PC-3 (cell line): ENCODE measurements at regions not wholly inside any gene's neighbourhood (a gene's known extent, or its start where the extent isn't known, plus 50 kb on each side); places are given as distances from the start of the nearest gene placed in this dataset.

ENCODE experiments used
- ATAC-seq: fragments of 200-7000 bp; cut with Tn5 transposase; 2 replicates; pipeline ENCODE4 v1.9.1; 2020; ENCODE audit warnings: mild to moderate bottlenecking, moderate library complexity
- BruUV-seq: library from RNA; stranded (reverse); fragments of 400-500 nt; replicated peaks from 2 replicates; lab custom pipeline; 2021; lab: Mats Ljungman, UMichigan
- CTCF ChIA-PET: fragments of 300-600 bp; sonication (Branson Sonifier 250); formaldehyde crosslinking; loops from one replicate; lab custom pipeline; 2022; ENCODE audit warnings: antibody characterized with exemption; lab: Charles Lee
- POLR2A ChIA-PET: fragments of 300-600 bp; sonication (Branson Sonifier 250); formaldehyde crosslinking; loops from one replicate; lab custom pipeline; 2022; ENCODE audit warnings: antibody characterized with exemption; ENCODE audit not compliant: unreplicated experiment; lab: Charles Lee
- DNase-seq: peaks from one replicate; pipeline ENCODE4 v3.0.0-alpha.2; 2015
- H2AFZ ChIP-seq: fragments of 300-600 bp; sonication (generic); 2 replicates; pipeline ENCODE4 v1.6.0; 2016; ENCODE audit warnings: antibody characterized with exemption, low read length
- H3F3A ChIP-seq: fragments of 300-600 bp; sonication (generic); one replicate; pipeline ENCODE4 v1.6.0; 2017; ENCODE audit warnings: antibody characterized with exemption, low read length, control low read depth, mild to moderate bottlenecking; ENCODE audit not compliant: unreplicated experiment
- H3K27ac ChIP-seq: fragments of 300-600 bp; sonication (generic); 2 replicates; pipeline ENCODE4 v1.5.1; 2016; ENCODE audit warnings: mild to moderate bottlenecking, low read length
- H3K27me3 ChIP-seq: fragments of 300-600 bp; sonication (generic); 2 replicates; pipeline ENCODE4 v1.6.1; 2016; ENCODE audit warnings: low read length, mixed read lengths
- H3K36me3 ChIP-seq: fragments of 300-600 bp; sonication (generic); 2 replicates; pipeline ENCODE4 v1.6.1; 2016; ENCODE audit warnings: low read depth, mixed run types, low read length, mixed read lengths
- H3K4me1 ChIP-seq: fragments of 300-600 bp; sonication (generic); 2 replicates; pipeline ENCODE4 v1.5.1; 2016; ENCODE audit warnings: low read length; ENCODE audit not compliant: insufficient read depth
- H3K4me2 ChIP-seq: fragments of 300-600 bp; sonication (generic); 2 replicates; pipeline ENCODE4 v1.6.0; 2016; ENCODE audit warnings: low read length
- H3K4me3 ChIP-seq: fragments of 300-600 bp; sonication (generic); 2 replicates; pipeline ENCODE4 v1.5.1; 2016; ENCODE audit warnings: mild to moderate bottlenecking, low read length, mixed read lengths
- H3K79me2 ChIP-seq: fragments of 300-600 bp; sonication (generic); 2 replicates; pipeline ENCODE4 v1.6.1; 2017; ENCODE audit warnings: low read length, mixed read lengths
- H3K9ac ChIP-seq: fragments of 300-600 bp; sonication (generic); 2 replicates; pipeline ENCODE4 v1.6.0; 2016; ENCODE audit warnings: mild to moderate bottlenecking, low read length
- H3K9me2 ChIP-seq: fragments of 300-600 bp; sonication (generic); replicated peaks from 2 replicates; pipeline ENCODE4 v1.6.1; 2016; ENCODE audit warnings: mixed run types, low read length, mixed read lengths
- H3K9me3 ChIP-seq: fragments of 300-600 bp; sonication (generic); 2 replicates; pipeline ENCODE4 v1.6.1; 2016; ENCODE audit warnings: low read length, mixed read lengths
- H4K20me1 ChIP-seq: fragments of 300-600 bp; sonication (generic); 2 replicates; pipeline ENCODE4 v1.6.1; 2016; ENCODE audit warnings: low read length, mixed read lengths
- EZH2 ChIP-seq: fragments of 300-600 bp; sonication (generic); IDR thresholded peaks from one replicate; pipeline ENCODE4 v1.6.1; 2017; ENCODE audit warnings: antibody characterized with exemption, mild to moderate bottlenecking, low read length; ENCODE audit not compliant: unreplicated experiment
- EZH2phosphoT487 ChIP-seq: fragments of 300-600 bp; sonication (generic); IDR thresholded peaks from 2 replicates; pipeline ENCODE4 v1.6.1; 2018; ENCODE audit warnings: mild to moderate bottlenecking, antibody characterized with exemption, low read length, borderline replicate concordance
- intact Hi-C: fragments of 100-400 bp; cut with micrococcal nuclease; formaldehyde crosslinking; loops from 2 replicates; pipeline ENCODE4 v1.9.0; 2023
- TF ChIP-seq, protein P1 (sequence below): fragments of 300-600 bp; sonication (generic); conservative IDR thresholded peaks from 2 replicates; pipeline ENCODE4 v1.5.1; 2017; ENCODE audit warnings: antibody characterized with exemption, low read depth, mild to moderate bottlenecking, low read length

DNA sequence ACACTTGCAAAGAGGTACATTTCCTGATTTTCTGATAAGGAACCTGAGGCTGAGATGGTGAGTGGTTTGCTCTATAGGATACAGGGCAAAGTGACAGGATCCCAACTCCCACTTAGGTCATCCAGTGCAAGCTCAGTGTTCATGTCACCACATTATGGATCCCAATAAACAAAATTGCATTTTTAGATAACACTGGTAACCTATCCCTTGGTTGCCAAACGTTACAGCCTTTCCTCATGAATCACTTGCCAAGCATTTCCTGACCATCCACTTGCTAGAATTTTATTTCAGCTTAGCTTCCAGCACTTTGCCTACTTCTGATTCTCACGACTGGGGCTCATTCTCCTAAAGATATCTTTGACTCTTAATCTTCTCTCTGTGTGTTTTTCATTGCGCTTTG lies 131.4 kb upstream of the ODAD2 start:
- POLR2A ChIA-PET = no interaction called here
- Histone ChIP-seq H3K4me3 (no peak overlapping the region), H3F3A (no peaks in the 10 kb centered on the region), H2AFZ (no peak overlapping the region), H4K20me1 (no peaks in the 10 kb centered on the region), H3K4me1 (peaks cover 24% of the 10 kb centered on the region), H3K9me2 (no peaks in the 10 kb centered on the region), H3K27ac (peak overlapping the region; percentile 66), H3K4me2 (peak overlapping the region; percentile 71), H3K9me3 (no peaks in the 10 kb centered on the region), H3K9ac (peak overlapping the region; percentile 27; the same call in 1 of the 2 replicates), H3K36me3 (no peaks in the 10 kb centered on the region; the same call in 1 of the 2 replicates), H3K27me3 (no peaks in the 10 kb centered on the region), H3K79me2 (no peaks in the 10 kb centered on the region)
- no TSS peak for BruUV-seq
- intact Hi-C loops = loop anchor here (5.0 kb wide), 1 partner anchor 133 kb away; the partner anchor contains the start of gene ODAD2
- ATAC-seq (peak; percentile 78), DNase-seq (peak; percentile 68)
- CTCF ChIA-PET = no interaction called here
- TF ChIP-seq, protein P1, sequence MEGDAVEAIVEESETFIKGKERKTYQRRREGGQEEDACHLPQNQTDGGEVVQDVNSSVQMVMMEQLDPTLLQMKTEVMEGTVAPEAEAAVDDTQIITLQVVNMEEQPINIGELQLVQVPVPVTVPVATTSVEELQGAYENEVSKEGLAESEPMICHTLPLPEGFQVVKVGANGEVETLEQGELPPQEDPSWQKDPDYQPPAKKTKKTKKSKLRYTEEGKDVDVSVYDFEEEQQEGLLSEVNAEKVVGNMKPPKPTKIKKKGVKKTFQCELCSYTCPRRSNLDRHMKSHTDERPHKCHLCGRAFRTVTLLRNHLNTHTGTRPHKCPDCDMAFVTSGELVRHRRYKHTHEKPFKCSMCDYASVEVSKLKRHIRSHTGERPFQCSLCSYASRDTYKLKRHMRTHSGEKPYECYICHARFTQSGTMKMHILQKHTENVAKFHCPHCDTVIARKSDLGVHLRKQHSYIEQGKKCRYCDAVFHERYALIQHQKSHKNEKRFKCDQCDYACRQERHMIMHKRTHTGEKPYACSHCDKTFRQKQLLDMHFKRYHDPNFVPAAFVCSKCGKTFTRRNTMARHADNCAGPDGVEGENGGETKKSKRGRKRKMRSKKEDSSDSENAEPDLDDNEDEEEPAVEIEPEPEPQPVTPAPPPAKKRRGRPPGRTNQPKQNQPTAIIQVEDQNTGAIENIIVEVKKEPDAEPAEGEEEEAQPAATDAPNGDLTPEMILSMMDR = no peak
- no peak for TF ChIP-seq EZH2phosphoT487
- TF ChIP-seq EZH2 = no peak

DNA sequence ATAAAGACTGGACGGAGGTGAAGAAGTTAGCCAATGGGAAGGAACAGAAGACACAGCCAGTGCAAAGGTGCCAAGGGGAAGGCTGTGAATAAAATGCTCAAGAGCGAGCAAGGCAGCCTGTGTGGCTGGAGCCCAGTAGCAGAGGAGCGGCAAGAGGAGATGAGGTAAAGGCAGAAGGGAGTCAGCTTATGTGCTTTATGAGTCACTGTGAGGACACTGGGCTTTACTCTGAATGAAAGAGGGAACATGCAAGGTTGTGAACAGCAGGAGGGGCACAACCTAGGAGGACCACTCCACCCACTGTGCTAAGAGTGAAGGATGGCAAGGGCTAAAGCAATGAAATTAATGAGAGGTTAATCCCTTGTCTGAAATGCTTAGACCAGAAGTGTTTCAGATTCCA lies 129.0 kb upstream of the ODAD2 start:
- intact Hi-C loops = no loop called here
- ATAC-seq (peak; percentile 69), DNase-seq (peak; percentile 57)
- Histone ChIP-seq H3K9me2 (no peaks in the 10 kb centered on the region), H3K27ac (no peak overlapping the region), H3K36me3 (no peaks in the 10 kb centered on the region), H3K9ac (no peak overlapping the region), H3K79me2 (no peaks in the 10 kb centered on the region), H3K4me3 (no peak overlapping the region), H2AFZ (no peak overlapping the region), H3K27me3 (no peaks in the 10 kb centered on the region), H3F3A (no peaks in the 10 kb centered on the region), H4K20me1 (no peaks in the 10 kb centered on the region), H3K9me3 (no peaks in the 10 kb centered on the region), H3K4me2 (no peak overlapping the region), H3K4me1 (peaks cover 37% of the 10 kb centered on the region)
- ChIA-PET POLR2A (no interaction called here), CTCF (no interaction called here)
- TF ChIP-seq, protein P1 = no peak
- TF ChIP-seq EZH2 (no peak), EZH2phosphoT487 (no peak)
- BruUV-seq = no TSS peak

DNA sequence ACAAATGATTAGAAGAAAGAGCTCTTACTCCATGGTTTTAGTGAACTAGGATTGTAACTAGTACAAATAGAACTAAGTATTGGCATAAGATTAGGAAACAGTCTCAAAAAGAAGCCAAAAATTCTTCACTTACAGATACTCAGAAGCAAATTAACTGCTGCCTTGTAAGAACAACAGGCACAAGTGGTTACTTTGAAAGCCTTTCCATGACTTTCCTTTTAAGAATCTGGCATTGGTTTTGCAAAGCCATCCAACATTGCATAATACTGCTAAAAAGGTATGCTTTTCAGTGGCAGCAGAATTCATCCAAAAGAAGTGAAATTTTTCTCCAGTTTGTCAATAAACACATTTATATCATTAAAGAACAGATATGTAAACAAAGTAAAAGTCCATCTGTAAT lies 126.8 kb upstream of the ODAD2 start:
- H3K27ac ChIP-seq = no peak overlapping the region
- DNase-seq (peak; percentile 14), ATAC-seq (no peak)
- H3K4me3 ChIP-seq = no peak overlapping the region
- H3K9me2 ChIP-seq = no peaks in the 10 kb centered on the region
- H3K36me3 ChIP-seq = no peaks in the 10 kb centered on the region
- no TSS peak for BruUV-seq
- H3K9me3 ChIP-seq = no peaks in the 10 kb centered on the region
- no peaks in the 10 kb centered on the region for H3K79me2 ChIP-seq
- TF ChIP-seq EZH2 = no peak
- no peaks in the 10 kb centered on the region for H3F3A ChIP-seq
- ChIA-PET CTCF (no interaction called here), POLR2A (no interaction called here)
- H3K9ac ChIP-seq = no peak overlapping the region
- H3K4me1 ChIP-seq = peaks cover 33% of the 10 kb centered on the region
- H2AFZ ChIP-seq = no peak overlapping the region
- H3K27me3 ChIP-seq = no peaks in the 10 kb centered on the region
- H3K4me2 ChIP-seq = no peak overlapping the region
- intact Hi-C loops = no loop called here
- no peaks in the 10 kb centered on the region for H4K20me1 ChIP-seq
